H9 (cell line): ENCODE measurements at regions not wholly inside any gene's neighbourhood (a gene's known extent, or its start where the extent isn't known, plus 50 kb on each side); places are given as distances from the start of the nearest gene placed in this dataset.

Experiments
- DNase-seq: peaks from one replicate; pipeline ENCODE4 v3.0.0-alpha.2; 2017
- H2AFZ ChIP-seq: one replicate; pipeline ENCODE4 v1.6.1; 2013; ENCODE audit warnings: mild to moderate bottlenecking, low read length, control low read depth, moderate library complexity
- H2AK5ac ChIP-seq: 2 replicates; pipeline ENCODE4 v1.6.1; 2013; ENCODE audit warnings: low read length, control low read depth, mixed read lengths; ENCODE audit not compliant: insufficient read length
- H2BK120ac ChIP-seq: one replicate; pipeline ENCODE4 v1.6.1; 2013; ENCODE audit warnings: low read depth, mild to moderate bottlenecking, low read length, control low read depth, inconsistent platforms; ENCODE audit not compliant: poor library complexity, severe bottlenecking
- H2BK12ac ChIP-seq: 2 replicates; pipeline ENCODE4 v1.6.1; 2013; ENCODE audit warnings: low read length, control low read depth, mixed read lengths, low read depth; ENCODE audit not compliant: insufficient read length
- H2BK15ac ChIP-seq: 2 replicates; pipeline ENCODE4 v1.6.1; 2013; ENCODE audit warnings: low read depth, low read length, control low read depth
- H2BK20ac ChIP-seq: one replicate; pipeline ENCODE4 v1.6.1; 2013; ENCODE audit warnings: low read depth, mild to moderate bottlenecking, low read length, control low read depth, inconsistent platforms; ENCODE audit not compliant: poor library complexity, severe bottlenecking
- H2BK5ac ChIP-seq: 2 replicates; pipeline ENCODE4 v1.6.1; 2013; ENCODE audit warnings: low read length, control low read depth, mixed read lengths; ENCODE audit not compliant: insufficient read length
- H3K14ac ChIP-seq: 2 replicates; pipeline ENCODE4 v1.6.1; 2013; ENCODE audit warnings: low read length, control low read depth; ENCODE audit not compliant: insufficient read depth
- H3K18ac ChIP-seq: 2 replicates; pipeline ENCODE4 v1.6.1; 2013; ENCODE audit warnings: low read depth, mild to moderate bottlenecking, mixed read lengths, low read length, control low read depth; ENCODE audit not compliant: insufficient read length
- H3K23ac ChIP-seq: 2 replicates; pipeline ENCODE4 v1.6.1; 2013; ENCODE audit warnings: low read length, control low read depth, mixed read lengths, low read depth; ENCODE audit not compliant: insufficient read length
- H3K23me2 ChIP-seq: 2 replicates; pipeline ENCODE4 v1.6.1; 2013; ENCODE audit warnings: low read depth, mild to moderate bottlenecking, mixed read lengths, low read length, control low read depth; ENCODE audit not compliant: insufficient read length, poor library complexity, severe bottlenecking
- H3K27ac ChIP-seq: 2 replicates; pipeline ENCODE4 v1.5.1; 2013; ENCODE audit warnings: low read length, control low read depth, mixed read lengths, low read depth; ENCODE audit not compliant: insufficient read length
- H3K27me3 ChIP-seq: 2 replicates; pipeline ENCODE4 v1.6.1; 2013; ENCODE audit warnings: low read length, control low read depth, inconsistent platforms; ENCODE audit not compliant: insufficient read depth
- H3K4ac ChIP-seq: 2 replicates; pipeline ENCODE4 v1.6.1; 2013; ENCODE audit warnings: low read depth, mild to moderate bottlenecking, control low read depth, inconsistent platforms, low read length, moderate library complexity
- H3K4me1 ChIP-seq: 2 replicates; pipeline ENCODE4 v1.6.1; 2013; ENCODE audit warnings: low read length, control low read depth, inconsistent platforms; ENCODE audit not compliant: insufficient read depth
- H3K4me2 ChIP-seq: 2 replicates; pipeline ENCODE4 v1.6.1; 2013; ENCODE audit warnings: low read length, control low read depth, mixed read lengths; ENCODE audit not compliant: insufficient read length, insufficient read depth
- H3K56ac ChIP-seq: 2 replicates; pipeline ENCODE4 v1.6.1; 2013; ENCODE audit warnings: low read depth, mild to moderate bottlenecking, mixed read lengths, low read length, control low read depth; ENCODE audit not compliant: insufficient read length
- H3K79me1 ChIP-seq: 2 replicates; pipeline ENCODE4 v1.6.1; 2013; ENCODE audit warnings: low read depth, mild to moderate bottlenecking, moderate library complexity, low read length, control low read depth, inconsistent platforms; ENCODE audit not compliant: insufficient read depth, poor library complexity, severe bottlenecking
- H3K79me2 ChIP-seq: 2 replicates; pipeline ENCODE4 v1.6.1; 2013; ENCODE audit warnings: low read length, control low read depth, inconsistent platforms; ENCODE audit not compliant: insufficient read depth
- H3K9ac ChIP-seq: 2 replicates; pipeline ENCODE4 v1.6.1; 2013; ENCODE audit warnings: low read length, control low read depth, mixed read lengths; ENCODE audit not compliant: insufficient read length; ENCODE audit errors: extremely low read depth
- H3K9me3 ChIP-seq: one replicate; pipeline ENCODE4 v1.6.1; 2013; ENCODE audit warnings: low read depth, low read length, inconsistent platforms; ENCODE audit not compliant: control insufficient read depth
- H3T11ph ChIP-seq: one replicate; pipeline ENCODE4 v1.6.1; 2013; ENCODE audit warnings: mild to moderate bottlenecking, low read length, control low read depth, inconsistent platforms
- H4K20me1 ChIP-seq: one replicate; pipeline ENCODE4 v1.6.1; 2013; ENCODE audit not compliant: control insufficient read depth, insufficient read length, insufficient read depth
- H4K5ac ChIP-seq: 2 replicates; pipeline ENCODE4 v1.6.1; 2013; ENCODE audit warnings: low read depth, mild to moderate bottlenecking, mixed read lengths, low read length, control low read depth; ENCODE audit not compliant: insufficient read length
- H4K8ac ChIP-seq: replicated peaks from 2 replicates; pipeline ENCODE4 v1.6.1; 2013; ENCODE audit warnings: low read length, control low read depth, mixed read lengths, low read depth; ENCODE audit not compliant: insufficient read length
- H4K91ac ChIP-seq: 2 replicates; pipeline ENCODE4 v1.6.1; 2013; ENCODE audit warnings: low read depth, mild to moderate bottlenecking, moderate library complexity, mixed read lengths, low read length, control low read depth; ENCODE audit not compliant: insufficient read length
- H3K27ac Mint-ChIP-seq, 3 experiments: 2 replicates in 2 of 3; 3 replicates in 1 of 3; pipeline ENCODE4 v1.8.0; 2020 to 2021; ENCODE audit warnings: mixed read lengths in 3 of 3, mild to moderate bottlenecking in 1 of 3, moderate library complexity in 1 of 3
- H3K27me3 Mint-ChIP-seq: 2 replicates; pipeline ENCODE4 v1.8.0; 2021; ENCODE audit warnings: low read depth, mild to moderate bottlenecking, moderate library complexity, mixed read lengths
- H3K36me3 Mint-ChIP-seq, 3 experiments: 2 replicates in 2 of 3; 3 replicates in 1 of 3; pipeline ENCODE4 v1.8.0; 2020 to 2021; ENCODE audit warnings: low read depth in 3 of 3, mixed read lengths in 3 of 3; ENCODE audit not compliant: insufficient read depth in 1 of 3
- H3K4me1 Mint-ChIP-seq, 2 experiments: 2 replicates each; pipeline ENCODE4 v1.8.0; 2020; ENCODE audit warnings: mixed read lengths in 2 of 2
- H3K4me3 Mint-ChIP-seq, 2 experiments: 2 replicates in 1 of 2; 3 replicates in 1 of 2; pipeline ENCODE4 v1.8.0; 2020 to 2021; ENCODE audit warnings: mild to moderate bottlenecking in 2 of 2, mixed read lengths in 2 of 2, moderate library complexity in 1 of 2
- H3K9me3 Mint-ChIP-seq, 2 experiments: 2 replicates in 1 of 2; 3 replicates in 1 of 2; pipeline ENCODE4 v1.8.0; 2020; ENCODE audit warnings: mild to moderate bottlenecking in 2 of 2, mixed read lengths in 2 of 2, moderate library complexity in 1 of 2
- CTCF ChIP-seq: fragments of 200-600 bp; sonication (generic); conservative IDR thresholded peaks from 3 replicates; pipeline ENCODE4 v1.8.0; 2021; ENCODE audit warnings: antibody characterized with exemption, mild to moderate bottlenecking
- WGBS: extraction: QIAGEN DNeasy Blood & Tissue Kit; methylation state at CpG from one replicate; pipeline ENCODE4 v1.1.7; 2013; ENCODE audit warnings: missing lambda C conversion rate, low lambda C conversion rate, mixed read lengths; ENCODE audit not compliant: insufficient read length; ENCODE audit errors: extremely low coverage; 5-methylcytosine and 5-hydroxymethylcytosine counted together

GRCh38 chr13:75088915-75089314 is 393.1 kb downstream of the TBC1D4 start:
- H2BK20ac ChIP-seq = no peak overlapping the region

More at GRCh38 chr13:75088915-75089314, 393.1 kb downstream of the TBC1D4 start:
- H4K8ac ChIP-seq = no peak overlapping the region
- no peak overlapping the region for H3K23ac ChIP-seq
- no peaks in the 10 kb centered on the region for H3K9me3 Mint-ChIP-seq
- no peaks in the 10 kb centered on the region; the same call in 1 of the 2 replicates for H3K4me1 ChIP-seq
- H3K4me1 Mint-ChIP-seq = peaks cover 9% of the 10 kb centered on the region in 2 experiments
- no peaks in the 10 kb centered on the region for H3K23me2 ChIP-seq
- H3K27ac ChIP-seq = no peak overlapping the region
- no peak overlapping the region for H3K18ac ChIP-seq
- no peaks in the 10 kb centered on the region for H3K36me3 Mint-ChIP-seq
- H3K56ac ChIP-seq = no peak overlapping the region
- no peak overlapping the region for H3K27ac Mint-ChIP-seq
- no peaks in the 10 kb centered on the region for H3K27me3 ChIP-seq
- H2BK15ac ChIP-seq = no peak overlapping the region
- H3K27me3 Mint-ChIP-seq = no peaks in the 10 kb centered on the region
- H3K9me3 ChIP-seq = no peaks in the 10 kb centered on the region
- no peak overlapping the region for H2BK5ac ChIP-seq
- H3K4me2 ChIP-seq = no peak overlapping the region
- H2BK12ac ChIP-seq = no peak overlapping the region
- no peak overlapping the region for H3K4ac ChIP-seq
- H4K5ac ChIP-seq = no peak overlapping the region
- H3K79me1 ChIP-seq = no peaks in the 10 kb centered on the region
- no peak overlapping the region for H2AK5ac ChIP-seq
- no peak for TF ChIP-seq CTCF
- no peak overlapping the region for H3K4me3 Mint-ChIP-seq
- no peak for DNase-seq
- H4K20me1 ChIP-seq = no peaks in the 10 kb centered on the region
- no peaks in the 10 kb centered on the region for H3K79me2 ChIP-seq
- no peak overlapping the region for H3K9ac ChIP-seq
- H3T11ph ChIP-seq = no peak overlapping the region
- no CpG with 5 or more reads among the region's 4 CpGs for WGBS
- H3K14ac ChIP-seq = no peak overlapping the region
- no peak overlapping the region for H2AFZ ChIP-seq
- H4K91ac ChIP-seq = no peak overlapping the region
- H2BK120ac ChIP-seq = no peak overlapping the region
